Tibial artery (tissue), 4 donors: ENCODE measurements at regions not wholly inside any gene's neighbourhood (a gene's known extent, or its start where the extent isn't known, plus 50 kb on each side); places are given as distances from the start of the nearest gene placed in this dataset.

Source experiments
- DNase-seq, 2 donors: peaks; one replicate each; pipeline ENCODE4 v3.0.0-alpha.2; 2019
- H3K27ac ChIP-seq, 2 donors: fragments of 200-600 bp; sonication (generic) in 1 of 2; 1 replicate in 1 of 2; 2 replicates in 1 of 2; pipeline ENCODE4 v1.5.1; 2018 to 2019; ENCODE audit warnings: mild to moderate bottlenecking in 1 of 2
- H3K27me3 ChIP-seq, 2 donors: fragments of 200-600 bp; sonication (generic) in 1 of 2; one replicate each; pipeline versions ENCODE4 v1.5.1 to v1.6.0; 2016 to 2019
- H3K36me3 ChIP-seq, 3 donors: fragments of 200-600 bp; sonication (generic) in 2 of 3; one replicate each; pipeline ENCODE4 v1.5.1; 2016 to 2019; ENCODE audit warnings: mild to moderate bottlenecking in 2 of 3
- H3K4me1 ChIP-seq, 4 donors: fragments of 200-600 bp; sonication (generic) in 2 of 4; 1 replicate in 3 of 4; 2 replicates in 1 of 4; pipeline ENCODE4 v1.5.1; 2016 to 2019
- H3K4me3 ChIP-seq, 2 donors: fragments of 200-600 bp; sonication (generic) in 1 of 2; 1 replicate in 1 of 2; 2 replicates in 1 of 2; pipeline ENCODE4 v1.5.1; 2018 to 2019; ENCODE audit warnings: mild to moderate bottlenecking in 2 of 2
- H3K9me3 ChIP-seq, 3 donors: fragments of 200-600 bp; sonication (generic) in 1 of 3; one replicate each; pipeline ENCODE4 v1.5.1; 2016 to 2019
- intact Hi-C: fragments of 100-400 bp; cut with DNase I; formaldehyde crosslinking; loops from one replicate; pipeline ENCODE4 v1.15.0; 2023; ENCODE audit warnings: low total_unique reads
- TF ChIP-seq, protein P1 (sequence below), 2 experiments: fragments of 200-600 bp in 1 of 2; fragments of 450-650 bp in 1 of 2; IDR thresholded peaks; one replicate each; pipeline ENCODE4 v1.5.1; 2017 to 2019; ENCODE audit warnings: antibody characterized with exemption in 2 of 2, mild to moderate bottlenecking in 1 of 2, moderate library complexity in 1 of 2

DNA sequence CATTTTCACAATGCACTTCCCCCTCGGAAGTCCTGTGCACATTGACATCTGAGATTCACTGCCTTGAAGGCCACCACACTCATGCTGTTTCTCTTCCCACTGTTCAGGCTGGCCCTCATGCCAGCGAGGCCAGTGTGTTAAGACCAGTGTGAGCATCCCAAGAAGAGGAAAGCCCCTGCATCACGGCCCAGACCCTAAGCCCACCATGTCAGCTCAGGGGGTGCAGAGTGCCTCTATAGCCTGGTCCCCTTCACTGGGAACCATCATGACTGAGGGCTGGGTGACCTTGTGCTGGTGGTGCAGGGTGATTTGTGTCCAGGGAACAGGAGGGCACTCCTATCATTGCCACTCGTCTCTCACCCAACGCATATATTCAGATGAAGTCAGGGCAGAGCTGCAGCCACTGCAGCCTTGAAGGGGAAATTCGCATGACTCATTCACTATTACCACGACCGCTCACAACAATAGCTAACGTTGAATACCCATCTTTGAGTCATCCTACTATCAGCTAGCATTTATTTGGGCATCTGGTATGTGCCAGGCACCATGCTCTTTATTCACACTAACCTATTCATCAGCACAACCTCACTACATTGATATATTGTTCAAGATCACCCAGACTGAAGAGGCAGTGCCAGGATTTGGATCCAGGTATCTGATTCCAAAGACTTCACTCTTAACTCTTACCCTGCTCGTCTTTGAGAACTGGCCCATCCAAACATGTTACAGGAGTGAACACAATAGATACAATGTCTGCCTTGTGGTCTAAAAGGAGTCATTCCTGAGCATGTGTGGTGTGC, 58.8 kb upstream of the SLC6A11 start:
- H3K4me3 ChIP-seq = no peak overlapping the region
- H3K9me3 ChIP-seq = no peaks in the 10 kb centered on the region
- TF ChIP-seq, protein P1, sequence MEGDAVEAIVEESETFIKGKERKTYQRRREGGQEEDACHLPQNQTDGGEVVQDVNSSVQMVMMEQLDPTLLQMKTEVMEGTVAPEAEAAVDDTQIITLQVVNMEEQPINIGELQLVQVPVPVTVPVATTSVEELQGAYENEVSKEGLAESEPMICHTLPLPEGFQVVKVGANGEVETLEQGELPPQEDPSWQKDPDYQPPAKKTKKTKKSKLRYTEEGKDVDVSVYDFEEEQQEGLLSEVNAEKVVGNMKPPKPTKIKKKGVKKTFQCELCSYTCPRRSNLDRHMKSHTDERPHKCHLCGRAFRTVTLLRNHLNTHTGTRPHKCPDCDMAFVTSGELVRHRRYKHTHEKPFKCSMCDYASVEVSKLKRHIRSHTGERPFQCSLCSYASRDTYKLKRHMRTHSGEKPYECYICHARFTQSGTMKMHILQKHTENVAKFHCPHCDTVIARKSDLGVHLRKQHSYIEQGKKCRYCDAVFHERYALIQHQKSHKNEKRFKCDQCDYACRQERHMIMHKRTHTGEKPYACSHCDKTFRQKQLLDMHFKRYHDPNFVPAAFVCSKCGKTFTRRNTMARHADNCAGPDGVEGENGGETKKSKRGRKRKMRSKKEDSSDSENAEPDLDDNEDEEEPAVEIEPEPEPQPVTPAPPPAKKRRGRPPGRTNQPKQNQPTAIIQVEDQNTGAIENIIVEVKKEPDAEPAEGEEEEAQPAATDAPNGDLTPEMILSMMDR (IDR thresholded peaks at IDR 0.05) = no peak
- peaks cover 0 to 43% of the 10 kb centered on the region in 2 donors for H3K27me3 ChIP-seq
- H3K36me3 ChIP-seq = no peaks in the 10 kb centered on the region
- no peak for DNase-seq
- intact Hi-C loops = loop anchor here (10.0 kb wide), 1 partner anchor 298 kb away; no protein-coding TSS in a partner anchor
- H3K27ac ChIP-seq = no peak overlapping the region
- H3K4me1 ChIP-seq = no peaks in the 10 kb centered on the region

GRCh38 chr3:10757821-10758130, 58.3 kb upstream of the SLC6A11 start:
- H3K27me3 ChIP-seq = peaks cover 0 to 44% of the 10 kb centered on the region in 2 donors
- no peak overlapping the region for H3K27ac ChIP-seq
- H3K4me1 ChIP-seq = no peaks in the 10 kb centered on the region
- DNase-seq = no peak
- TF ChIP-seq, protein P1 (IDR thresholded peaks at IDR 0.05) = no peak
- H3K4me3 ChIP-seq = no peak overlapping the region
- no peaks in the 10 kb centered on the region for H3K9me3 ChIP-seq
- intact Hi-C loops = loop anchor here (10.0 kb wide), 1 partner anchor 297 kb away; no protein-coding TSS in a partner anchor
- no peaks in the 10 kb centered on the region for H3K36me3 ChIP-seq

DNA sequence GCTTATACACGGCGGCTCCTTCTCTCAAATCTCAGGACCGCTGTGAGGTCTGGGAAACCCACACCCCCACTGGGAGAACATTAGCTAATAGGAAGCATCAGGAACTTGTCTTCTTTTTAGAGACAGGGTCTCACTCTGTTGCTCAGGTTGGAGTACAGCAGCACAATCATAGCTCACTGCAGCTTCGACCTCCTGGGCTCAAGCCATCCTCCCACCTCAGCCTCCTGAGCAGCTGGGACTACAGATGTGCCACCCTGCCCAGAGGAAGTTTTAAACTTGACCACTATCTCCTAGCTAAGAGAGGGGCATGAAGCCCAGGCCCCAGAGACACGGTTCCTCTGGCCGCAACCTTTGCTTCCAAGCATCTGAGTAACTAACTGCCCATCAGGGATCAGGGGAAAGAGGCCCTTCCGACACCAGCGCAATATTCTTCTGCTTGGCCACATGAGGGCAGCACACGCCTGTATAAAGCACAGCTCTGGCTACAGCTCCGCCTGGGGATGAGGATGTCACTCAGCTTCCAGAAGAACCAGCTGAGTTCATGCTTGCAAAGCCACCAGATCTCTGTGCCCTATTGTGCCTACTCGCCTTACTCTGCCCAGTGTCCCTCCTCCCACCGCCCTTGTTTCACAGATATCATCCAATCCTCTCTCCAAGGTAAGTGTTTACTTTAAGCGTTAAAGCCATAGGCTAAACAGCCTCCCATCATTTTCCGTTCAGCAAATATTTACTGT, 57.6 kb upstream of the SLC6A11 start:
- no peaks in the 10 kb centered on the region for H3K9me3 ChIP-seq
- intact Hi-C loops = loop anchor here (10.0 kb wide), 1 partner anchor 296 kb away; no protein-coding TSS in a partner anchor
- TF ChIP-seq, protein P1 (IDR thresholded peaks at IDR 0.05) = peak; percentile 51 to 60
- H3K36me3 ChIP-seq = no peaks in the 10 kb centered on the region
- H3K27ac ChIP-seq = no peak overlapping the region
- no peaks in the 10 kb centered on the region for H3K4me1 ChIP-seq
- DNase-seq = peak in 1 of 2 donors; percentile 65
- no peak overlapping the region for H3K4me3 ChIP-seq
- H3K27me3 ChIP-seq = peaks cover 0 to 49% of the 10 kb centered on the region in 2 donors

DNA sequence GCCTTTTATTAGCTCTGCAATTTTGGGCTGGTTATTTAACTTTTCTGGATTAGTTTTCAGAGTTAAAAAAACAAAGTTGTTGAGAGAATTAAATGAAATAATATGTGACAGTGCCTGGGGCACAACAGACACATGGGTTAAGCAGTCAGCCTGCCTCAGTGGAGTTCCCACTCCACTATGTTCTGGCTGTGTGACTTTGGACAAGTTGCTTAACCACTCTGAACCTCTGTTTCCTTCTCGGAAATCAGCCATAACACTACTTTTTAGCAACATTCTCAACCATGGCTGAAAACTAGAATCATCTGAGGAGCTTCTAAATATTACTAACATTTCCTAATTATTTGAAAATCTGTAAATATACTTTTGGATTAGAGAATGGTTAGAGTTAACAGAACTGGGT, 56.5 kb upstream of the SLC6A11 start:
- TF ChIP-seq, protein P1 (IDR thresholded peaks at IDR 0.05) = no peak
- no peaks in the 10 kb centered on the region for H3K4me1 ChIP-seq
- no peak overlapping the region for H3K4me3 ChIP-seq
- no peak for DNase-seq
- peaks cover 0 to 53% of the 10 kb centered on the region in 2 donors for H3K27me3 ChIP-seq
- no peaks in the 10 kb centered on the region for H3K9me3 ChIP-seq
- no peaks in the 10 kb centered on the region for H3K36me3 ChIP-seq
- no peak overlapping the region for H3K27ac ChIP-seq
- intact Hi-C loops = loop anchor here (10.0 kb wide), 1 partner anchor 295 kb away; no protein-coding TSS in a partner anchor

DNA sequence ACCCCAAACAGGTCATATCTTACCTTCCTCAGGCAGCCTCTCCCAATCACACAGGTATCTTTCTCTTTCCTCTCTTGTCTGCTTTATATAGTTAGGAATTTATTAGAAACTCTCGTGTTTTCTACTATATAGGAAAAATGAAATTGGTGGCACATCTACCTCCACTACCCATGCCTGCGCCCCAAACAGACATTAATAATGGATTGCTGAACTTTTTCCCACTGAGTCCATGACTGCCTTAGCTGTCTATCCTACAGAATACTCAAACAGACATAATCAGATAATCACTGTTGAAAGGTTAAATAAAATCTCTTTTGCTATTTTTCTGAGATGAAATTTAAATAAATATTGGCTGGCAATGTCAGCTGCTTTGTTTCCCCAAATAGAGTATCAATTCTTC, 55.8 kb upstream of the SLC6A11 start:
- no peak for DNase-seq
- H3K36me3 ChIP-seq = no peaks in the 10 kb centered on the region
- intact Hi-C loops = no loop called here
- TF ChIP-seq, protein P1 (IDR thresholded peaks at IDR 0.05) = no peak
- no peak overlapping the region for H3K27ac ChIP-seq
- no peak overlapping the region for H3K4me3 ChIP-seq
- peaks cover 0 to 55% of the 10 kb centered on the region in 2 donors for H3K27me3 ChIP-seq
- H3K9me3 ChIP-seq = no peaks in the 10 kb centered on the region
- no peaks in the 10 kb centered on the region for H3K4me1 ChIP-seq
